GM10266 (cell line): ENCODE measurements at regions not wholly inside any gene's neighbourhood (a gene's known extent, or its start where the extent isn't known, plus 50 kb on each side); places are given as distances from the start of the nearest gene placed in this dataset.

Source experiments
- DNase-seq: peaks from one replicate; pipeline ENCODE4 v3.0.0; 2012; ENCODE audit errors: extremely low spot score
- CTCF ChIP-seq: IDR thresholded peaks from 2 replicates; pipeline ENCODE4 v1.5.1; 2012; ENCODE audit warnings: mild to moderate bottlenecking, low read depth; ENCODE audit not compliant: control insufficient read depth, insufficient read depth; ENCODE audit errors: missing control alignments

- TF ChIP-seq CTCF, result no peak
- DNase-seq, result no peak
Observed at GRCh38 chr1:73801912-73802429, 396.0 kb downstream of the LRRIQ3 start.

- no peak for DNase-seq
- no peak for TF ChIP-seq CTCF
Observed at GRCh38 chr1:73800376-73800775, 397.6 kb downstream of the LRRIQ3 start.

GRCh38 chr1:73789965-73790364 is 408.0 kb downstream of the LRRIQ3 start:
- no peak for DNase-seq
- no peak for TF ChIP-seq CTCF

GRCh38 chr1:73784026-73784425 is 413.9 kb downstream of the LRRIQ3 start:
- no peak for TF ChIP-seq CTCF

GRCh38 chr1:73783352-73783751 is 414.6 kb downstream of the LRRIQ3 start:
- no peak for TF ChIP-seq CTCF
- no peak for DNase-seq

More at GRCh38 chr1:73784026-73784425, 413.9 kb downstream of the LRRIQ3 start:
- DNase-seq, result no peak

GRCh38 chr1:73782901-73783300 is 415.1 kb downstream of the LRRIQ3 start:
- no peak for TF ChIP-seq CTCF
- no peak for DNase-seq

GRCh38 chr1:73781251-73781650 is 416.7 kb downstream of the LRRIQ3 start:
- TF ChIP-seq CTCF, result no peak
- DNase-seq, result no peak
